ENCODE measurements at regions not wholly inside any gene's neighbourhood (a gene's known extent, or its start where the extent isn't known, plus 50 kb on each side); places are given as distances from the start of the nearest gene placed in this dataset.
A peak's percentile ranks its signal among the peaks of the same experiment; 100 is the strongest.

DNA sequence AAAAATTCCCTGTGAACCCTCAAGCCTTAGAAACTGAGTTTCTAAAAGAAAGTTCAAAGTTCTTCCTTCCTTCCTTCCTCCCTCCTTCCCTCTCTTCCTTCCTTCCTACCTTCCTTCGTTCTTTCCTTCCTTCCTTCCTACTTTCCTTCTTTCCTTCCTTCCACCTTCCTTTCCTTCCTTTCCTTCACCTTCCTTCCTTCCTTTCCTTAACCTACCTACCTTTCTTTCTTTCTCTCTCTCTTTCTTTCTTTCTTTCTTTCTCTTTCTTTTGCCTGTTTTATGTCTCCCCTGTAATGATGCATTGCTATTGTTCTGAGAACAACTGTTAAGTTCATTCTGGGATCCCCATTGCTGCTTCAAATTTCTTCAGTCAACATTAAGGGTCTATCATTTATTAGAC is 551.1 kb downstream of the TFEC start:
- H3K36me3 ChIP-seq (replicated peaks in 1 of 2) = no peaks in the 10 kb centered on the region
- H3K27ac ChIP-seq = no peak overlapping the region
- intact Hi-C loops (cut with DNase I) = no loop called here
- H3K9me3 ChIP-seq (replicated peaks in 1 of 3) = no peaks in the 10 kb centered on the region
- TF ChIP-seq, protein P1, sequence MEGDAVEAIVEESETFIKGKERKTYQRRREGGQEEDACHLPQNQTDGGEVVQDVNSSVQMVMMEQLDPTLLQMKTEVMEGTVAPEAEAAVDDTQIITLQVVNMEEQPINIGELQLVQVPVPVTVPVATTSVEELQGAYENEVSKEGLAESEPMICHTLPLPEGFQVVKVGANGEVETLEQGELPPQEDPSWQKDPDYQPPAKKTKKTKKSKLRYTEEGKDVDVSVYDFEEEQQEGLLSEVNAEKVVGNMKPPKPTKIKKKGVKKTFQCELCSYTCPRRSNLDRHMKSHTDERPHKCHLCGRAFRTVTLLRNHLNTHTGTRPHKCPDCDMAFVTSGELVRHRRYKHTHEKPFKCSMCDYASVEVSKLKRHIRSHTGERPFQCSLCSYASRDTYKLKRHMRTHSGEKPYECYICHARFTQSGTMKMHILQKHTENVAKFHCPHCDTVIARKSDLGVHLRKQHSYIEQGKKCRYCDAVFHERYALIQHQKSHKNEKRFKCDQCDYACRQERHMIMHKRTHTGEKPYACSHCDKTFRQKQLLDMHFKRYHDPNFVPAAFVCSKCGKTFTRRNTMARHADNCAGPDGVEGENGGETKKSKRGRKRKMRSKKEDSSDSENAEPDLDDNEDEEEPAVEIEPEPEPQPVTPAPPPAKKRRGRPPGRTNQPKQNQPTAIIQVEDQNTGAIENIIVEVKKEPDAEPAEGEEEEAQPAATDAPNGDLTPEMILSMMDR (IDR thresholded peaks at IDR 0.05) = no peak
- TF ChIP-seq POLR2A (IDR thresholded peaks at IDR 0.05) = no peak
- DNase-seq = no peak
- peaks cover 0 to 2% of the 10 kb centered on the region in 2 donors for H3K4me1 ChIP-seq (replicated peaks in 1 of 2)
- WGBS, 4 donors = 77 to 90% (median 90%) methylated on average over 1 of the region's 1 CpG; no CpG with 5 or more reads in 1 of the 4 donors
- no peak overlapping the region for H3K4me3 ChIP-seq
- peaks cover 9% of the 10 kb centered on the region for H3K27me3 ChIP-seq

DNA sequence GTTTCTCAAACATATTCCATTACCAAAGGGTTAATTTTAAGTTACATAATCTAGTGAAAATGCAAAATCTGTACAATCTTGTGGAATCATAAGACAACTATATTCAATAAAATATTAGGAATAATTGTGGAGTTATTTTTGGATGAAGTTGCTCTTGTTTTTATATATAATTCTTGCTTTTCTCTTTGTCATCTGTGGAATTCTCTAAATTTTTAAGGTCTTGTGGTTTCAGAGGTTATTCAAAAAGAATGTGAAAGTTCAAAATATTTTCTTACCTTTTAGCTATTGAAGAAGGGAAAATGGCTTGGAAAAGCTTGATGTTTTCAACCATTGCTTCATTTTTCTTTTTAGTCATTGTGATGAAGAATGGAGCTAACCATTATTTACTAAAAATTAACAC is 552.1 kb downstream of the TFEC start:
- intact Hi-C loops (cut with DNase I) = no loop called here
- peaks cover 9% of the 10 kb centered on the region for H3K27me3 ChIP-seq

DNA sequence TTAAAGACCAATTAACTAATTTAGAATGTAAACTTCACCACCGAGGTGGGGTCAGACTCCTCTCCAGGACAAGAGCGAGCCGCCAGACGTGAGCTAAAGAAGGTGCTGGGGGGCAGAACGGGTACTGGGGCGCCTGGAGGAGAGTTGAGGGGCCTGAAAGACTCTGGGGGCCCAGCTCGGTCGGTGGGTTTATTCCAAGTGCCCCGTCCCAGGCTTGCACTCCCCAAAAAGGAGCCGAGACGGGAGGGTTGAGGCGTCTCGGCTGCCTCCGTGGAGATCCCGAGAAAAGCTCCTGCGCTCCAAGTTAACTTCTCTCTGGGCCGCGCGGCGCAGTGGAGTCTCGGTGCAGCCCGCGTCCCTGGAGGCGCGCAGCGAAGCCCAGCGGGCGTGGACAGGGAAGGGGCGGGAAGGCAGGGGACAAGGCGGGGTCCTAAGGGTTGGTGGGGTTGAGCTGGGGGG is 553.3 kb downstream of the TFEC start:
- Histone ChIP-seq H3K4me1 (replicated peaks in 1 of 2) (peaks cover 0 to 2% of the 10 kb centered on the region in 2 donors), H3K4me3 (peak overlapping the region in 1 of 4 donors; percentile 47), H3K27ac (no peak overlapping the region), H3K36me3 (replicated peaks in 1 of 2) (no peaks in the 10 kb centered on the region), H3K27me3 (peaks cover 9% of the 10 kb centered on the region), H3K9me3 (replicated peaks in 1 of 3) (no peaks in the 10 kb centered on the region)
- intact Hi-C loops (cut with DNase I) = no loop called here
- WGBS, 4 donors = 0 to 4% (median 2%) methylated on average over 13 to 30 of the region's 30 CpGs
- TF ChIP-seq, protein P1 (IDR thresholded peaks at IDR 0.05) = no peak
- TF ChIP-seq POLR2A (IDR thresholded peaks at IDR 0.05) = no peak
- peak in 1 of 7 donors; percentile 9 for DNase-seq

More for the DNA sequence above, 552.1 kb downstream of the TFEC start:
- TF ChIP-seq POLR2A (IDR thresholded peaks at IDR 0.05) = no peak
- TF ChIP-seq, protein P1 (IDR thresholded peaks at IDR 0.05) = no peak
- Histone ChIP-seq H3K9me3 (replicated peaks in 1 of 3) (no peaks in the 10 kb centered on the region), H3K4me3 (no peak overlapping the region), H3K4me1 (replicated peaks in 1 of 2) (peaks cover 0 to 2% of the 10 kb centered on the region in 2 donors), H3K36me3 (replicated peaks in 1 of 2) (no peaks in the 10 kb centered on the region), H3K27ac (no peak overlapping the region)
- no peak for DNase-seq

DNA sequence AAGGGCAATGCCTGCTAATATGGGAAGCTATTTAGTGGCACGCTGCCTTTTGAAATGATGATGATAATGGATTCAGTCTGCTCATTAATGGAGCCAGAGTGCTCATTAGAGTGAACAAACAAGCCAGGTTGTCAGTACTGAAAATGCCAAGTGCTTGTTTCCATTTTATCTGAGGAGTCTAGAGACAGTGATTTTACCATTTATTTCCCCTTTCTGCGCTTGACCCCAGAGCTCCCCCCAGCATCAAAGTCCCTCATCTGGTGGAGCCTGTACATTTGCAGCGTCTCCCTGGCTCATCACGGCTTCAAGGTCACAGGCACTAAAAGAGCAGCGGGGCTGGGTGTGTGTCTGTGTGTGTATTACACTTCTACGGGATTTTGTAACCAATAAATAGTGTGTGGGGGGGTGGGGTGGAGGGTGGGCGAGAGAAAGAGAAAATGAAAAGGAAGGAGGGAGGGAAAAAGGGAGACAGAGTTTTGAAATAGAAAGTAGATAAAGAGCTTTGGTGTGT is 553.8 kb downstream of the TFEC start:
- TF ChIP-seq POLR2A (IDR thresholded peaks at IDR 0.05) = no peak
- TF ChIP-seq, protein P1 (IDR thresholded peaks at IDR 0.05) = no peak
- no peak overlapping the region for H3K27ac ChIP-seq
- intact Hi-C loops (cut with DNase I) = no loop called here
- peak overlapping the region in 1 of 4 donors; percentile 47 for H3K4me3 ChIP-seq
- no peaks in the 10 kb centered on the region for H3K9me3 ChIP-seq (replicated peaks in 1 of 3)
- no peaks in the 10 kb centered on the region for H3K36me3 ChIP-seq (replicated peaks in 1 of 2)
- no peak for DNase-seq
- H3K4me1 ChIP-seq (replicated peaks in 1 of 2) = peaks cover 0 to 2% of the 10 kb centered on the region in 2 donors
- peaks cover 9% of the 10 kb centered on the region for H3K27me3 ChIP-seq
- 9 to 19% (median 12%) methylated on average over 7 of the region's 7 CpGs for WGBS, 4 donors
